ENCODE measurements at regions not wholly inside any gene's neighbourhood (a gene's known extent, or its start where the extent isn't known, plus 50 kb on each side); places are given as distances from the start of the nearest gene placed in this dataset.

- TF ChIP-seq CTCF (IDR thresholded peaks at IDR 0.05) (no peak), POLR2A (IDR thresholded peaks at IDR 0.05) (no peak)
Observed at GRCh38 chr10:8192301-8192700, 137.8 kb downstream of the GATA3 start.
